CD4-positive, alpha-beta T cell (primary cell): ENCODE measurements at regions not wholly inside any gene's neighbourhood (a gene's known extent, or its start where the extent isn't known, plus 50 kb on each side); places are given as distances from the start of the nearest gene placed in this dataset.

Experiments used
- ATAC-seq: fragments of 200-7000 bp; cut with Tn5 transposase; one replicate; pipeline ENCODE4 v1.10.0; 2022; ENCODE audit warnings: mild to moderate bottlenecking; ENCODE audit not compliant: poor library complexity
- CTCF ChIA-PET: fragments of 350-600 bp; sonication (Branson Sonifier 250); formaldehyde crosslinking; loops from one replicate; lab custom pipeline; 2021; ENCODE audit warnings: antibody characterized with exemption, inconsistent platforms; lab: Charles Lee
- POLR2A ChIA-PET: fragments of 350-600 bp; sonication (Branson Sonifier 250); formaldehyde crosslinking; loops from one replicate; lab custom pipeline; 2021; ENCODE audit warnings: antibody characterized with exemption, inconsistent platforms; lab: Charles Lee
- DNase-seq, 14 experiments: peaks; one replicate each; pipeline ENCODE4 v3.0.0-alpha.2; 2013 to 2020; ENCODE audit warnings: mixed read lengths in 2 of 14
- H3K27ac ChIP-seq, 2 donors: one replicate each; pipeline versions ENCODE4 v1.5.1 to v1.7.0; 2013; ENCODE audit warnings: low read length in 2 of 2, low read depth in 1 of 2, mild to moderate bottlenecking in 1 of 2
- H3K27me3 ChIP-seq, 2 experiments: 1 replicate in 1 of 2; 2 replicates in 1 of 2; pipeline versions ENCODE4 v1.6.1 to v1.7.0; 2013; ENCODE audit warnings: low read length in 2 of 2, control low read depth in 1 of 2, mild to moderate bottlenecking in 1 of 2, moderate library complexity in 1 of 2; ENCODE audit not compliant: insufficient read depth in 2 of 2, control insufficient read depth in 1 of 2
- H3K36me3 ChIP-seq: one replicate; pipeline ENCODE4 v1.6.1; 2013; ENCODE audit warnings: low read length, control low read depth; ENCODE audit not compliant: insufficient read depth
- H3K4me1 ChIP-seq: one replicate; pipeline ENCODE4 v1.6.1; 2013; ENCODE audit warnings: low read length, control low read depth; ENCODE audit not compliant: insufficient read depth
- H3K4me3 ChIP-seq: one replicate; pipeline ENCODE4 v1.5.1; 2013; ENCODE audit warnings: mild to moderate bottlenecking, low read length, moderate library complexity
- H3K9me3 ChIP-seq, 2 experiments: 1 replicate in 1 of 2; 2 replicates in 1 of 2; pipeline versions ENCODE4 v1.6.1 to v1.7.0; 2013; ENCODE audit warnings: low read length in 2 of 2, mild to moderate bottlenecking in 2 of 2, control low read depth in 1 of 2, moderate library complexity in 1 of 2; ENCODE audit not compliant: control insufficient read depth in 1 of 2, insufficient read depth in 1 of 2
- H3K27ac Mint-ChIP-seq: one replicate; pipeline ENCODE4 v1.8.0; 2020; ENCODE audit warnings: mixed read lengths
- H3K27me3 Mint-ChIP-seq: one replicate; pipeline ENCODE4 v1.8.0; 2021; ENCODE audit warnings: mixed read lengths
- H3K36me3 Mint-ChIP-seq: one replicate; pipeline ENCODE4 v1.8.0; 2021; ENCODE audit warnings: low read depth, mixed read lengths
- H3K4me1 Mint-ChIP-seq: one replicate; pipeline ENCODE4 v1.8.0; 2021; ENCODE audit warnings: low read depth, mixed read lengths
- H3K4me3 Mint-ChIP-seq: one replicate; pipeline ENCODE4 v1.8.0; 2020; ENCODE audit warnings: mild to moderate bottlenecking, mixed read lengths
- H3K9me3 Mint-ChIP-seq: one replicate; pipeline ENCODE4 v1.8.0; 2020; ENCODE audit warnings: mixed read lengths
- intact Hi-C, 2 experiments: fragments of 100-400 bp; cut with DNase I in 1 of 2; cut with micrococcal nuclease in 1 of 2; formaldehyde crosslinking; loops; one replicate each; pipeline versions ENCODE4 v1.15.1 to v1.9.0; 2023 to 2025; cut with DNase I, micrococcal nuclease
- TF ChIP-seq, protein P1 (sequence below): fragments of 200-600 bp; IDR thresholded peaks from one replicate; pipeline ENCODE4 v1.8.0; 2022; ENCODE audit warnings: antibody characterized with exemption, mild to moderate bottlenecking

DNA sequence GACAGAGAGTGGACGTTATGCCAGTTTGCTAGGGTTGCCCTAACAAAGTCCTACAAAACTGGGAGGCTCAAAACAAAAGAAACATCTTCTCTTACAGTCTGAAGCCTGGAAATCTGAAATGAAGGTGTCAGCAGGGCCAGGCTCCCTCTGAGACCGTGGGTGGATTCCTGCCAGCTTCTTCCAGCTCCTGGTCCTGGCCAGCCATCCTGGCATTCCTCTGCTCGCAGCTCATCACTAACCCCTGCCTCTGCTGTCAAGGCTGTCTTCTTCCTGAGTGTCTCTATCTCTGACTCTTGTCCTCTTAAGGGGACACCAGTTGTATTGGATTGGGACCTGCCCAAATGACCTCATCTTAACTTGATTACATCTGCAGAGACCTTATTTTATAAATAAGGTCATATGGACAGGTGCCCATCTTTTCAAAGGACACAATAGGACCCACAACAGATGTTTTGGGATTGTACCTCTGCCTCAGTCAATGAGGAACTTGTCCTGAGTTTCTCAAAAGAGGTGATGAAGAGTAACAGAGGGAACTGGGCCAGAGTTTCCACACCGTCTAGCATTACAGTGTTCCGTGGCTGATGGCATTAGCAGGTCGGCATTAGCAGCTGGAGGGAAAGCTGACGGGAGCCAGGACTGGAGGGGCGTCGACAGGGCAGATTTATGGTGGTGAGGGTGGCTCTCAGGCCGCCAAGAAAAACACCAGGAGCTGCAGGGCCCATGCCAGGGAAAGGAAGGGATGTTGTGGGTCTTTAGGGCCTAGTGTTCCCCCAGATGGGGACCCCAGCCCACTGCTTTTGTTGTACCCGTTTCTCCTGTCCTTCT is 157.3 kb downstream of the TBXT start:
- Mint-ChIP-seq H3K4me1 (peaks cover 4% of the 10 kb centered on the region), H3K4me3 (no peak overlapping the region), H3K27me3 (peaks cover 64% of the 10 kb centered on the region), H3K9me3 (no peaks in the 10 kb centered on the region), H3K27ac (no peak overlapping the region), H3K36me3 (no peaks in the 10 kb centered on the region)
- ChIA-PET POLR2A (no interaction called here), CTCF (no interaction called here)
- Histone ChIP-seq H3K36me3 (no peaks in the 10 kb centered on the region), H3K4me3 (no peak overlapping the region), H3K27me3 (peaks cover 20 to 51% of the 10 kb centered on the region in 2 experiments), H3K9me3 (peaks cover 0 to 14% of the 10 kb centered on the region in 2 experiments), H3K27ac (no peak overlapping the region), H3K4me1 (no peaks in the 10 kb centered on the region)
- no peak for DNase-seq
- ATAC-seq: no peak
- intact Hi-C loops: no loop called here
- TF ChIP-seq, protein P1, sequence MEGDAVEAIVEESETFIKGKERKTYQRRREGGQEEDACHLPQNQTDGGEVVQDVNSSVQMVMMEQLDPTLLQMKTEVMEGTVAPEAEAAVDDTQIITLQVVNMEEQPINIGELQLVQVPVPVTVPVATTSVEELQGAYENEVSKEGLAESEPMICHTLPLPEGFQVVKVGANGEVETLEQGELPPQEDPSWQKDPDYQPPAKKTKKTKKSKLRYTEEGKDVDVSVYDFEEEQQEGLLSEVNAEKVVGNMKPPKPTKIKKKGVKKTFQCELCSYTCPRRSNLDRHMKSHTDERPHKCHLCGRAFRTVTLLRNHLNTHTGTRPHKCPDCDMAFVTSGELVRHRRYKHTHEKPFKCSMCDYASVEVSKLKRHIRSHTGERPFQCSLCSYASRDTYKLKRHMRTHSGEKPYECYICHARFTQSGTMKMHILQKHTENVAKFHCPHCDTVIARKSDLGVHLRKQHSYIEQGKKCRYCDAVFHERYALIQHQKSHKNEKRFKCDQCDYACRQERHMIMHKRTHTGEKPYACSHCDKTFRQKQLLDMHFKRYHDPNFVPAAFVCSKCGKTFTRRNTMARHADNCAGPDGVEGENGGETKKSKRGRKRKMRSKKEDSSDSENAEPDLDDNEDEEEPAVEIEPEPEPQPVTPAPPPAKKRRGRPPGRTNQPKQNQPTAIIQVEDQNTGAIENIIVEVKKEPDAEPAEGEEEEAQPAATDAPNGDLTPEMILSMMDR: no peak

DNA sequence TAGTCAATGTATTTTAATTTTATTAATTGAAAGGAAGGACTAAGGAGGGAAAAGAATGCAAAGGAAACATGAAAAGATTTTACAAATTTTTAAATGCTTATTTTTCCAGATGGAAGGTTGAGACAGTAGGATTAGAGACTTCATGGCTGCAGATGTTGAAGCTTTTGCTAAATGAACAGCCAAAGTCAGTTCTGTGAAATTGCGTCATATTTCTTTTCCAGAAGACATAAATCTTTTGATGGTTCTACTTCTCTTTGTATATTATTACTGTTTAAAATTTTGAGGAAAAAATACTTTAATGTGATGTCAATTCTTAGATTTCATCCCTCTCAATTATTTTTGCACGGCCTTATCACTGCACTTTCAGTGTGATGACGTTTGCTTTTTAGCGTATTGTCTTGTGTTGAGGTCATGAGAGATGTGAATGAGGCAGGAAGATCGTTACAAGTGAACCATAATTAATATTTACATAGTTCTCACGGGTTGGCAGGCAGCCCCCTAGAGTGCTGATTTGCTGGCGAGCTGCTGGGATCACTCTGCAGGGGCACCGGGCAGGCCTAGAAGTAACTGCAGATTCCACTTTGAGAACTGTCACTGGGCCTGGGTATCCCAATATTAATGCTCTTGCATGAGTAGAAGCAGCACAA is 158.1 kb downstream of the TBXT start:
- POLR2A ChIA-PET: no interaction called here
- Mint-ChIP-seq H3K9me3 (no peaks in the 10 kb centered on the region), H3K27me3 (peaks cover 69% of the 10 kb centered on the region), H3K4me3 (no peak overlapping the region), H3K36me3 (no peaks in the 10 kb centered on the region), H3K27ac (no peak overlapping the region), H3K4me1 (peaks cover 4% of the 10 kb centered on the region)
- peaks cover 0 to 16% of the 10 kb centered on the region in 2 experiments for H3K9me3 ChIP-seq
- CTCF ChIA-PET: no interaction called here
- no peaks in the 10 kb centered on the region for H3K36me3 ChIP-seq
- ATAC-seq (no peak), DNase-seq (no peak)
- TF ChIP-seq, protein P1: no peak
- peaks cover 22 to 59% of the 10 kb centered on the region in 2 experiments for H3K27me3 ChIP-seq
- no peaks in the 10 kb centered on the region for H3K4me1 ChIP-seq
- H3K27ac ChIP-seq: no peak overlapping the region
- intact Hi-C loops: no loop called here
- H3K4me3 ChIP-seq: no peak overlapping the region

DNA sequence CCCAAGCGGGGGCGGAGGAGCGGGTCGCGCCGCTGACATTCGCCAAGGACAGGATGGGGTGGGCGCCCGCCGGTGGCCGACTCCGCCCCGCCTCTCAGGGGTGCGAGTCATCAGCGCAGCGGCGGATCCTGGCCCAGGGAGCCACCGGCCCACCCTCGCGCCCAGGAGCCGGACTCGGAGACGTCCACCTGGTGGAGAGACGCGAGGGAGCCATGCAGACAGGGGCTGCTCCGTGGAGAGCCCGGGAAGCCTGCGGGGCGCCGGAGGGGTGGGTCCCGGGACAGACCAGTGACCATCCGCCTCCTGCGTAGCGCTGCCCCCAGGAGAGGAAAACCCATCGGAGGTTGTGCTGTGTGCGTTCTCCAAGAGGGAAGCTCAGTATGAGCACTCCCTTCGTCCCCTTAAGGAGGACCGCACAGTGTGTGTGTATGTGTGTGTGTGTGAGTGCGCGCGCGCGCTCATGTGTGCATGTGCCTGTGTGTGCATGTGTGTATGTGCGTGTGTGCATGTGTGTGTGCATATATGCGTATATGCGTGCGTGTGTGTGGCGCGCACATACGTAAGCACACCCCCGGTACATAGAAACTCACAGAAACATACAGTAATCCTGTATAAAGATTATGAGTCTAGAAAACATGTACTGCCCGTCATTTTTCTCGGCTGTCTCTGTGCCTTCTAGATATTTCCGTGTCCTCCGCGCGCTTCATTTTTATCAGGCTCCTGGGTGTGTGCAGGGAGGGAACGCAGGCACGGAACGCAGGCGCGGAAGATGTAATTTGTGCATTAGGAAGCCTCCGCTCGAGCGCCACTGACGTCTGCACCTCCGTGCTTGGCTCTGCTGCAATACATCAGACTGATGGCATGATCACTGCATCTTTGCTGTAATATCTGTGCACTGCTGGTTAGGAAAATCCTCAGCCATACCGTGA is 158.9 kb downstream of the TBXT start:
- peaks cover 22 to 61% of the 10 kb centered on the region in 2 experiments for H3K27me3 ChIP-seq
- no peak overlapping the region for H3K27ac Mint-ChIP-seq
- TF ChIP-seq, protein P1: no peak
- no peaks in the 10 kb centered on the region for H3K4me1 ChIP-seq
- H3K36me3 ChIP-seq: no peaks in the 10 kb centered on the region
- CTCF ChIA-PET: no interaction called here
- H3K36me3 Mint-ChIP-seq: no peaks in the 10 kb centered on the region
- H3K4me3 Mint-ChIP-seq: no peak overlapping the region
- H3K4me1 Mint-ChIP-seq: peaks cover 4% of the 10 kb centered on the region
- intact Hi-C loops: no loop called here
- H3K27ac ChIP-seq: no peak overlapping the region
- DNase-seq (no peak), ATAC-seq (no peak)
- no peak overlapping the region for H3K4me3 ChIP-seq
- POLR2A ChIA-PET: no interaction called here
- H3K9me3 Mint-ChIP-seq: no peaks in the 10 kb centered on the region
- H3K27me3 Mint-ChIP-seq: peaks cover 76% of the 10 kb centered on the region
- H3K9me3 ChIP-seq: peaks cover 0 to 16% of the 10 kb centered on the region in 2 experiments
